Right lung (tissue), 2 donors: ENCODE measurements at regions not wholly inside any gene's neighbourhood (a gene's known extent, or its start where the extent isn't known, plus 50 kb on each side); places are given as distances from the start of the nearest gene placed in this dataset.
"Not testable (repeated sequence)": the region's sequence is repeated elsewhere in the genome, so short reads cannot be mapped to it uniquely, and the experiment has no call there.

Experiments used
- DNase-seq, 2 donors: peaks; one replicate each; pipeline ENCODE4 v3.0.0-alpha.2; 2013

- DNase-seq, result no peak
Measured at GRCh38 chr6:79392094-79392493, 145.1 kb downstream of the LCA5 start.

DNA sequence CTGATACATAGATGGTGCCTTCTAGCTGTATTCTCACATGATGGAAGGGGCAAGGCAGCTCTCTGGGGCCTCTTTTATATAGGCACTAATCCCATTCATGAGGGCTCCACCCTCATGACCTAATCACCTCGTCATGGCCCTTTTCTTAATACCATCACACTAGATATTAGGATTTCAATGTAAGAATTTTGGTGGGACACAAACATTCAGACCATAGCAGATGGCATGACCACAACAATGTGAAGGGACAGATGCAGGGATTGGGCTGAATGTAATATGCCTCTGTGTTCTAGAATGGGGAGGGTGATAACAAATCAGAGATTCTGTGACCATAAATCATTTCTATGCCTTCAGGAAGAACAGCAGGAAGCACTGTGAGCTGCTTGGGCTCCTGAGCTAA is 145.8 kb downstream of the LCA5 start:
- no peak for DNase-seq

DNA sequence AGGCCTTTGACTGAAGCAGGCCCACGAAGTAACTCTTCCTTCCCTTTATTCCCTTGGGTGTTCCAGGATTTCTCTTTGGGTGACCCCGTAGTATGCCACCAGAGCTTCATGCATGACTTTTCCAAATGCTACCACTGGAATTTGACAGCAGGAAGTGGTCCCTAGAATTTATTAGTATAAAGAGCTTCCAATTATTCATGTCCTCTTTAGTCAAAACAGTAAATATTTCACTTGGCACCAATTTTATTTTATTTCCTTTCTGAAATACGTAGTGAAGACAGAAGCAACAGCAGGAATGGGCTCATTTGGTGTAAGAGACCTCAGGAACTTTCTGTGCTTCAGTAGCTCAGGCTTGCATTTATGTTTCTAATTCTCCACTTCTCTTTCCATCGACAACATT is 151.3 kb downstream of the LCA5 start:
- no peak for DNase-seq

DNA sequence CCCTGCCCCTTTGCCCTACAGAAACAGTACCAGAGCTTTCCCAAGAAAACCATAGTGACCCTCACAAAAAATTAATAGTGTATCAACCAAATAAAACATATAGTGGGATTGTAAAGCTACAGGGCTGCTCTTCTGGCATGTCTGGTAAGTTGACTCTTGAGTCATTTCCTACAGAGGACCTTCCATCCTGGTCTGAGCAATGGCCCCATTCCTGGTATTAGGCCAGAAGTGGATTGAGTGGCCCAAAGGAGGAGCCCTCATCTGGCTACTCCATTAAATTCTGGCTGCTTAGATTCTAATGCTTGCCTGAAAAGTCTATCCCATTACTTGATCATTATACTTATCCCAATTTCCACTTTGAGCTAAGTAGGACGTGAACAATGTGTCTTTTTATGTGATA is 150.9 kb upstream of the HMGN3 start:
- DNase-seq, result no peak

- DNase-seq, result peak in 1 of 2 donors; percentile 16
Measured at GRCh38 chr6:79384845-79385244, 150.4 kb upstream of the HMGN3 start.

- no peak for DNase-seq
Measured at GRCh38 chr6:79378957-79379356, 144.5 kb upstream of the HMGN3 start.

DNA sequence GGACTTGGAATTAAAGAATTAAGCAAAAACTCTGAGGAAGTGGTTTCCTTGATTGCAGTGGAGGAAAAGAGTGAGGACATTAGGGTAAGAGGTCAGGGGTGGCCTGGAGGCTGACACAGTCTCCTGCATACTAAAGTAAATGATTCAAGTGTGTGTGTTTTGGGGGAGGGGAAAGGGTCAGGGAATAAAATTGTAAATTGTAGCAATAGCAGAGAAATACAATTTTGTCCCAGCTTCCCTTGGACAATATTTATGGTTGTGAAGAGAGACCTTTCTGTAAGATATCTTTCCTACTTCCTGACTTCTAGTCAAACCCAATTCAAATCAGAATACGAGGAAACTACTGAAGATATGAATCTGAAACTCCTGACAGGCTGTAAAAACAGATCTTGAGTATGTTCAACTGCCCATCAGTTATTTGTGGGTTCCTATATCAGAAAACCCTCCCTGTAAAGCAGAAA is 143.4 kb upstream of the HMGN3 start:
- DNase-seq, result no peak

DNA sequence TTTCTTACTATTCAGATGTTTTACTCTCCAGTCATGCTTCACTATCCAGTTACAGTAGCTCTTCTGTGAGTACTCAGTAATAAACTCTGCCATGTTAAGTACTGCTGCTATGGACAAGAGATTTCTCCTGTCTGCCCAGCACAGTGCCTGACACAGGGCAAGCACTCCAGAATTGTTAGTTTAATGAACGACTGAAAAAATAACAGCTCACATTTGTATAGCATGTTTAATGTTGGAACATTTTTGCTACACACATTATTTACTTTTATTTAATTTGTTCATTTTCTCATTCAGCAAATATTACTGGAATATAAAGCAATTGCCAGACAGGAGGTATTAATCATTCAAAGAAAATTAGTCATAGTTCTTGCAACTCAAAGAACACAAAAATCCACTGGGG is 142.6 kb upstream of the HMGN3 start:
- DNase-seq, result no peak

GRCh38 chr6:79375635-79376337 is 141.3 kb upstream of the HMGN3 start:
- DNase-seq, result no peak

DNA sequence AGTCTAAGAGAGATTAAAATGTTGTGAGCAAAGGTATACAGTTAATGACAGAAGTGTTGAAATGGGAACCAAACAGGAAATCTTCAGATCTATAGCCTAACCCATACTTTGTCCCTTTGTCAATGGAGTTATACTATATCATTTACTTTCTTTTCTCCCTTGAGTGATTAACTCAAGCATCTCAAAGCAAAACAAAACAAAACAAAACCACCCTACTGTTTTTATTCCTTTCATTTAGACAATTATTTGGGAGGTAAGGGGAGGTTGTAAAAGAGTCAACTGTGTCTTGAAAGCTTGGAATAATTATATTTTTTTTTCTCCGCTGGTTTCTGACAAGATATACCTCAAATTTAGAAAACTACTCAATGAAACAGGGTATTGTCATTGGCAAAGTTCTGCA is 139.8 kb upstream of the HMGN3 start:
- no peak for DNase-seq

GRCh38 chr6:79373880-79374279 is 139.4 kb upstream of the HMGN3 start:
- no peak for DNase-seq

DNA sequence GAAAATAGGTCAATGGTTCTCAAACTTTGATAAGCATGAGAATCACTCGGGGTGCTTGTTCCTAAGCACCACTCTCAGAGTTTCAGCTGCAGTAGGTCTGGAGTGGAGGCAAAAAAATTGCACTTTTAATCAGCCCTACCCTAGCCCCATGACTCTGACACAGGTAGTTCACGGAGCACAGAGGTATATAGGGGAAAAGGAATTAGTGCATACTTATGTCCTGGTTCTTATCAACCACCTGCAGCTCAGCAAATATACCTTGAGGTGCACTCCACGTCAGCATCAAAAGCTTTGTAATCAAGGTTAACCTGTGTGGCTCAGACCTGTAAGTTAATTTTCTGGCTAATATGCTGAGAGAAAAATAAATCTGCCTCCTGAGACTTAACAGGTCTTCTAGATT is 138.8 kb upstream of the HMGN3 start:
- DNase-seq, result peak; percentile 33

- no peak for DNase-seq
Measured at GRCh38 chr6:79372757-79373156, 138.3 kb upstream of the HMGN3 start.

GRCh38 chr6:79369026-79369425 is 134.5 kb upstream of the HMGN3 start:
- no peak for DNase-seq

DNA sequence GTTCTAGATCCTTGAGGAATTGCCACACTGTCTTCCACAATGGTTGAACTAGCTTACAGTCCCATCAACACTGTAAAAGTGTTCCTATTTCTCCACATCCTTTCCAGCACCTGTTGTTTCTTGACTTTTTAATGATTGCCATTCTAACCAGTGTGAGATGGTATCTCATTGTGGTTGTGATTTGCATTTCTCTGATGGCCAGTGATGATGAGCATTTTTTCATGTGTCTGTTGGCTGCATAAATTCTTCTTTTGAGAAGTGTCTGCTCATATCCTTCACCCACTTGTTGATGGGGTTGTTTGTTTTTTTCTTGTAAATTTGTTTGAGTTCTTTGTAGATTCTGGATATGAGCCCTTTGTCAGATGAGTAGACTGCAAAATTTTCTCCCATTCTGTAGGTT is 129.0 kb upstream of the HMGN3 start:
- DNase-seq, result not testable (repeated sequence)

DNA sequence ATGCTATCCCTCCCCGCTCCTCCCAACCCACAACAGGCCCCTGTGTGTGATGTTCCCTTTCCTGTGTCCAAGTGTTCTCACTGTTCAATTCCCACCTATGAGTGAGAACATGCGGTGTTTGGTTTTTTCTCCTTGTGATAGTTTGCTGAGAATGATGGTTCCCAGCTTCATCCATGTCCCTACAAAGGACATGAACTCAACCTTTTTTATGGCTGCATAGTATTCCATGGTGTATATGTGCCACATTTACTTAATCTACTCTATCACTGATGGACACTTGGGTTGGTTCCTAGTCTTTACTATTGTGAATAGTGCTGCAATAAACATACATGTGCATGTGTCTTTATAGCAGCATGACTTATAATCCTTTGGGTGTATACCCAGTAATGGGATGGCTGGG is 126.6 kb upstream of the HMGN3 start:
- DNase-seq, result not testable (repeated sequence)

DNA sequence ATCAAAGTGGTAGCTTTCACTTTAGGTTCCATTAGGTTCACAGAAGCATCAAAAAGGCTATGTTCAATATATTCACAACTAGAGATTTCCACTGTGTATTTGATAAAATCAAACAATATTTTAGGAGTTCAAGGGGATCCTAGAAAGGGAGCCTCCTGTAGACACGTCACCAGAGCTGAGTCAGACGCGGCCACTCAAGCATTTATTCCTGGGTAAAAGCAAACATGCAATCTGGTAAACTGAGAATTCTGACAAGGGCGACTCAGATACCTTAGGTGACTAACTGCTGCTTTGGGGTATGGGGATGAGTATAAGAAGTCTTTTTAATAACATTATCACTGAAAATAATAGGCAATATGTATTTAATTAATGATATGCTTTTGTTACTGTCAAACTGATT is 118.7 kb upstream of the HMGN3 start:
- no peak for DNase-seq

DNA sequence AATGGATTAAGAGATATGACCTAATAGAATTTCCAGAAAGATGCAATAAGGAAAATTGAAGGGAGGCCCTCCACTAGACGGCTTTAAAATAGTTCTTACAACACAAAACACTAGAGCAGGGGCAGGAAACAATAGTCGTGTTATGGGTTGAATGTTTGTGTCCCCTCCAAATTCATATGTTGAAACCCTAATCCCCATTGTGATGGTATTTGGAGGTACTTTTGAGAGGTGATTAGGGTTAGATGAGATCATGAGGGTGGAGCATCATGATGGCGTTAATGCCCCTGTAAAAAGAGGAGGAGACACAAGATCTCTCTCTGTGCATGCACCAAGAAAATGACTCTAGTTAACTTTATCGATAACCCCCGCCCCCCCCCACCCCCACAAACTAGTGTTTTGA is 104.0 kb upstream of the HMGN3 start:
- no peak for DNase-seq

DNA sequence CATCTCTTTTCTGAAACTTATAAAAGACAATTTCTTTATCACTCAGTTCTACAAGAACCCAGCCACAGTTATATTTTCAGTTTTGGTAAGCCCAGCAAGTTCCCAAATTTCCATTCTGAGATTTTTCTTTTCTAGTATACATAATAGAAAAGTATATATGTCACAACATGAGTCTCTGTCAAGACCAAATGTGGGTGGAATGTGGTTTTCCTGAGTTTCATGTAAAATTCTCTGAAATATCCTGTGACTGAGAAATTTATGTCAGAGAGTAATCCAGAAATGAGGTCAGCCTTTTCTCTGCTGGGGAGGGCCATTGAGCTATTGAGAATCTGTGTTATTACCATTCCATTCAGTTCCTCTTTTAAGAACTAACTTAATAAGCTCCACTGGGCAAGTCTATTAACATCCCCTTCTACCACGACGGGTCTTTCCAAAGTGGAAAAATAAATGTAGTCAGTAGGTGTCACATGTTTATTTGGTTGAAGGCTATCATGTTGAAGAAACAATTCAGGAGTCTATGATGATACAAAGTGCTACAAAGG is 100.7 kb upstream of the HMGN3 start:
- DNase-seq, result no peak

GRCh38 chr6:79334674-79335073 is 100.2 kb upstream of the HMGN3 start:
- peak; percentile 66 to 69 for DNase-seq

- DNase-seq, result no peak
Measured at GRCh38 chr6:79330704-79331103, 96.2 kb upstream of the HMGN3 start.

- DNase-seq, result no peak
Measured at GRCh38 chr6:79313254-79313653, 78.8 kb upstream of the HMGN3 start.

- no peak for DNase-seq
Measured at GRCh38 chr6:79307321-79308036, 73.0 kb upstream of the HMGN3 start.
